LNCaP clone FGC (cell line): ENCODE measurements at regions not wholly inside any gene's neighbourhood (a gene's known extent, or its start where the extent isn't known, plus 50 kb on each side); places are given as distances from the start of the nearest gene placed in this dataset.

Experiments
- DNase-seq: peaks from one replicate; pipeline ENCODE4 v3.0.0-alpha.2; 2011; ENCODE audit warnings: low read depth
- H3K4me3 ChIP-seq: 2 replicates; pipeline ENCODE4 v1.5.1; 2011; ENCODE audit warnings: mild to moderate bottlenecking, low read depth, low read length, control low read depth
- TF ChIP-seq, protein P1 (sequence below): IDR thresholded peaks from 2 replicates; pipeline ENCODE4 v1.5.1; 2012; ENCODE audit warnings: mild to moderate bottlenecking; ENCODE audit not compliant: control insufficient read depth, insufficient read depth; ENCODE audit errors: extremely low read depth

GRCh38 chr10:123597676-123598075 lies 68.5 kb upstream of the GPR26 start:
- no peak for DNase-seq
- no peak overlapping the region for H3K4me3 ChIP-seq
- TF ChIP-seq, protein P1, sequence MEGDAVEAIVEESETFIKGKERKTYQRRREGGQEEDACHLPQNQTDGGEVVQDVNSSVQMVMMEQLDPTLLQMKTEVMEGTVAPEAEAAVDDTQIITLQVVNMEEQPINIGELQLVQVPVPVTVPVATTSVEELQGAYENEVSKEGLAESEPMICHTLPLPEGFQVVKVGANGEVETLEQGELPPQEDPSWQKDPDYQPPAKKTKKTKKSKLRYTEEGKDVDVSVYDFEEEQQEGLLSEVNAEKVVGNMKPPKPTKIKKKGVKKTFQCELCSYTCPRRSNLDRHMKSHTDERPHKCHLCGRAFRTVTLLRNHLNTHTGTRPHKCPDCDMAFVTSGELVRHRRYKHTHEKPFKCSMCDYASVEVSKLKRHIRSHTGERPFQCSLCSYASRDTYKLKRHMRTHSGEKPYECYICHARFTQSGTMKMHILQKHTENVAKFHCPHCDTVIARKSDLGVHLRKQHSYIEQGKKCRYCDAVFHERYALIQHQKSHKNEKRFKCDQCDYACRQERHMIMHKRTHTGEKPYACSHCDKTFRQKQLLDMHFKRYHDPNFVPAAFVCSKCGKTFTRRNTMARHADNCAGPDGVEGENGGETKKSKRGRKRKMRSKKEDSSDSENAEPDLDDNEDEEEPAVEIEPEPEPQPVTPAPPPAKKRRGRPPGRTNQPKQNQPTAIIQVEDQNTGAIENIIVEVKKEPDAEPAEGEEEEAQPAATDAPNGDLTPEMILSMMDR: no peak

GRCh38 chr10:123599366-123599849 lies 66.7 kb upstream of the GPR26 start:
- H3K4me3 ChIP-seq: no peak overlapping the region
- TF ChIP-seq, protein P1: no peak

DNA sequence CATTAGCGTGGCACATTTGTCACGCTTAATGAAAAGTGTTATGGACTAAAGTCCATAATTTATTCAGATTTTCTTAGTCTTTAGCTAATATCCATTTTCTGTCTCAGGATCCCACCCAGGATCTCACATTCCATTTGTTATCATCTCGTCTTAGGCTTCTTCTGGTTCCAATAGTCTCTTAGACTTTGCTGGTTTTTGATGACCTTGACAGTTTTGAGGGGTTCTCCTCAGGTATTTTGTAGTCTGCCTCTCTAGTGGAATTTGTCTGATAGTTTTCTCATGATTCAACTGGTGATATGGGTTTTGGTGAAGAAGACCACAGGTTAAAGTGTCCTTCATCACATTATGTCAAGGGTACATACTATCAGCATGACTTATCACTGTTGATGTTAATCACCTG lies 66.0 kb upstream of the GPR26 start:
- H3K4me3 ChIP-seq: no peak overlapping the region
- no peak for DNase-seq
- TF ChIP-seq, protein P1: no peak

More at GRCh38 chr10:123599366-123599849, 66.7 kb upstream of the GPR26 start:
- no peak for DNase-seq

DNA sequence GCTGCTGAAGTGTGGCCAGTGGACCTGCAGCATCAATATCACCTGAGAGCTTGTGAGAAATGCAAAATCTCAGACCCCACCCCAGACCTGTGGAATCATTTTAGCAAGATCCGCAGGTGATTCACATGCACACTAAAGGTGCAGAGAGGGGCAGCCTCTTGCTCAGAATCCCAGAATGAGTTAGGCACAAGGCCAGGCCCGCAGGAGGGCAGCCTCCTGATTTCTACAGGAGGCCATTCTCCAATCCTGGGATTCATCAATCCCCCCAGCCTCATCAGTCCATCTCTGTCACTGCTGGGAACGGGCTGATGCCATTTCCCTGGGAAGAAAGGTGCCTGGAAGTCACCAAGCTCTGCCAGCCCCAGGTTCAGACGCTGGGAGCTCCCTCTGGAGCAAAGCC lies 63.0 kb upstream of the GPR26 start:
- TF ChIP-seq, protein P1: no peak

GRCh38 chr10:123604506-123604905 lies 61.6 kb upstream of the GPR26 start:
- no peak for DNase-seq

More for the DNA sequence above, 63.0 kb upstream of the GPR26 start:
- no peak overlapping the region for H3K4me3 ChIP-seq
- DNase-seq: no peak

GRCh38 chr10:123606006-123606405 lies 60.1 kb upstream of the GPR26 start:
- H3K4me3 ChIP-seq: no peak overlapping the region
- TF ChIP-seq, protein P1: no peak
- DNase-seq: no peak

More at GRCh38 chr10:123604506-123604905, 61.6 kb upstream of the GPR26 start:
- TF ChIP-seq, protein P1: no peak
- no peak overlapping the region for H3K4me3 ChIP-seq

DNA sequence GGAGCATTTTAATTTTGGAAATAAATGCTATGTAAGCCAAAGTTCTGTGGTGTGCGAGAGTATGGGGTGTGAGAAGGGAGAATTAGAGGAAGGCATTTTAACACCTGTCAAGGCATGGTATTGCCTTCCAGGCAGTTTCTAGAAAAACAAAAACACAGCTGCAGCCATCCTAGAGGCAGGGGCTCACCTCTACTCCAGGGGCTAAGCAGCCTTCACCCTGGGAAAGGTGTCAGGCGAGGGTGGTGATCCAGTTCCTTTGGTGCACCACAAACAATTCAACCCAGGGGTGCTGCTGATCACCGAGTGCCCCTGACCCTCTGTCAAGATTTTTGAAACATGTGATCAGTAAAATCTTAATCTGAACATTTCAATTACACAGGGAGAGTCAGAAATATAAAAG lies 59.2 kb upstream of the GPR26 start:
- H3K4me3 ChIP-seq: no peak overlapping the region
- DNase-seq: no peak
- TF ChIP-seq, protein P1: no peak
